IPS-18a (cell line): ENCODE measurements at regions not wholly inside any gene's neighbourhood (a gene's known extent, or its start where the extent isn't known, plus 50 kb on each side); places are given as distances from the start of the nearest gene placed in this dataset.

Experiments
- H3K27ac ChIP-seq: one replicate; pipeline ENCODE4 v1.5.1; 2013; ENCODE audit warnings: low read length
- H3K27me3 ChIP-seq: one replicate; pipeline ENCODE4 v1.6.1; 2013; ENCODE audit warnings: mild to moderate bottlenecking, low read length; ENCODE audit not compliant: control insufficient read depth, insufficient read depth
- H3K36me3 ChIP-seq: one replicate; pipeline ENCODE4 v1.6.1; 2013; ENCODE audit warnings: low read depth, low read length; ENCODE audit not compliant: control insufficient read depth
- H3K4me1 ChIP-seq: one replicate; pipeline ENCODE4 v1.6.1; 2013; ENCODE audit warnings: low read depth, low read length; ENCODE audit not compliant: control insufficient read depth
- H3K4me3 ChIP-seq: one replicate; pipeline ENCODE4 v1.5.1; 2013; ENCODE audit warnings: low read length
- H3K9ac ChIP-seq: one replicate; pipeline ENCODE4 v1.6.1; 2013; ENCODE audit warnings: mild to moderate bottlenecking, low read length, moderate library complexity
- H3K9me3 ChIP-seq: one replicate; pipeline ENCODE4 v1.6.1; 2013; ENCODE audit warnings: low read depth, low read length; ENCODE audit not compliant: control insufficient read depth

GRCh38 chr14:44701563-44702263, 194.6 kb upstream of the FSCB start:
- Histone ChIP-seq H3K9ac (no peak overlapping the region), H3K36me3 (no peaks in the 10 kb centered on the region), H3K27me3 (no peaks in the 10 kb centered on the region), H3K4me1 (no peaks in the 10 kb centered on the region), H3K27ac (no peak overlapping the region), H3K4me3 (no peak overlapping the region), H3K9me3 (no peaks in the 10 kb centered on the region)

GRCh38 chr14:44700694-44701093, 193.6 kb upstream of the FSCB start:
- no peaks in the 10 kb centered on the region for H3K4me1 ChIP-seq
- H3K9ac ChIP-seq = no peak overlapping the region
- no peak overlapping the region for H3K4me3 ChIP-seq
- H3K36me3 ChIP-seq = no peaks in the 10 kb centered on the region
- H3K9me3 ChIP-seq = no peaks in the 10 kb centered on the region
- H3K27me3 ChIP-seq = no peaks in the 10 kb centered on the region
- no peak overlapping the region for H3K27ac ChIP-seq

- Histone ChIP-seq H3K36me3 (no peaks in the 10 kb centered on the region), H3K9me3 (no peaks in the 10 kb centered on the region), H3K4me3 (no peak overlapping the region), H3K4me1 (no peaks in the 10 kb centered on the region), H3K9ac (no peak overlapping the region), H3K27me3 (no peaks in the 10 kb centered on the region), H3K27ac (no peak overlapping the region)
These were observed 193.1 kb upstream of the FSCB start for GRCh38 chr14:44700184-44700583.

- H3K4me1 ChIP-seq = no peaks in the 10 kb centered on the region
- no peak overlapping the region for H3K27ac ChIP-seq
- no peaks in the 10 kb centered on the region for H3K27me3 ChIP-seq
- H3K9me3 ChIP-seq = no peaks in the 10 kb centered on the region
- no peaks in the 10 kb centered on the region for H3K36me3 ChIP-seq
- no peak overlapping the region for H3K9ac ChIP-seq
- no peak overlapping the region for H3K4me3 ChIP-seq
These were observed 192.3 kb upstream of the FSCB start for GRCh38 chr14:44699391-44699790.

- Histone ChIP-seq H3K9me3 (no peaks in the 10 kb centered on the region), H3K4me1 (no peaks in the 10 kb centered on the region)
These were observed 162.4 kb upstream of the FSCB start for GRCh38 chr14:44669496-44669895.

GRCh38 chr14:44663136-44663535, 156.1 kb upstream of the FSCB start:
- H3K9me3 ChIP-seq = no peaks in the 10 kb centered on the region
- no peaks in the 10 kb centered on the region for H3K4me1 ChIP-seq
- H3K27me3 ChIP-seq = no peaks in the 10 kb centered on the region

More at GRCh38 chr14:44669496-44669895, 162.4 kb upstream of the FSCB start:
- Histone ChIP-seq H3K36me3 (no peaks in the 10 kb centered on the region), H3K4me3 (no peak overlapping the region), H3K27ac (no peak overlapping the region), H3K9ac (no peak overlapping the region), H3K27me3 (no peaks in the 10 kb centered on the region)

GRCh38 chr14:44662250-44662891, 155.3 kb upstream of the FSCB start:
- no peak overlapping the region for H3K4me3 ChIP-seq
- H3K4me1 ChIP-seq = no peaks in the 10 kb centered on the region
- H3K27me3 ChIP-seq = no peaks in the 10 kb centered on the region
- no peak overlapping the region for H3K9ac ChIP-seq
- no peaks in the 10 kb centered on the region for H3K36me3 ChIP-seq
- H3K27ac ChIP-seq = no peak overlapping the region
- H3K9me3 ChIP-seq = no peaks in the 10 kb centered on the region

More at GRCh38 chr14:44663136-44663535, 156.1 kb upstream of the FSCB start:
- Histone ChIP-seq H3K27ac (no peak overlapping the region), H3K9ac (no peak overlapping the region), H3K4me3 (no peak overlapping the region), H3K36me3 (no peaks in the 10 kb centered on the region)

- Histone ChIP-seq H3K9ac (no peak overlapping the region), H3K4me3 (no peak overlapping the region), H3K27ac (no peak overlapping the region), H3K4me1 (no peaks in the 10 kb centered on the region), H3K36me3 (no peaks in the 10 kb centered on the region), H3K27me3 (no peaks in the 10 kb centered on the region), H3K9me3 (no peaks in the 10 kb centered on the region)
These were observed 151.3 kb upstream of the FSCB start for GRCh38 chr14:44658389-44658696.

GRCh38 chr14:44657696-44658388, 150.8 kb upstream of the FSCB start:
- no peak overlapping the region for H3K27ac ChIP-seq
- H3K36me3 ChIP-seq = no peaks in the 10 kb centered on the region
- no peaks in the 10 kb centered on the region for H3K4me1 ChIP-seq
- no peaks in the 10 kb centered on the region for H3K9me3 ChIP-seq
- no peaks in the 10 kb centered on the region for H3K27me3 ChIP-seq
- H3K9ac ChIP-seq = no peak overlapping the region
- no peak overlapping the region for H3K4me3 ChIP-seq

- no peaks in the 10 kb centered on the region for H3K36me3 ChIP-seq
- H3K27me3 ChIP-seq = no peaks in the 10 kb centered on the region
- no peaks in the 10 kb centered on the region for H3K9me3 ChIP-seq
- no peaks in the 10 kb centered on the region for H3K4me1 ChIP-seq
- H3K9ac ChIP-seq = no peak overlapping the region
- H3K4me3 ChIP-seq = no peak overlapping the region
- no peak overlapping the region for H3K27ac ChIP-seq
These were observed 150.1 kb upstream of the FSCB start for GRCh38 chr14:44657203-44657602.

- Histone ChIP-seq H3K4me1 (no peaks in the 10 kb centered on the region), H3K27ac (no peak overlapping the region)
These were observed 147.5 kb upstream of the FSCB start for GRCh38 chr14:44654591-44654990.

GRCh38 chr14:44653641-44654040, 146.6 kb upstream of the FSCB start:
- Histone ChIP-seq H3K4me1 (no peaks in the 10 kb centered on the region), H3K4me3 (no peak overlapping the region), H3K9me3 (no peaks in the 10 kb centered on the region), H3K9ac (no peak overlapping the region), H3K27me3 (no peaks in the 10 kb centered on the region), H3K36me3 (no peaks in the 10 kb centered on the region), H3K27ac (no peak overlapping the region)

More at GRCh38 chr14:44654591-44654990, 147.5 kb upstream of the FSCB start:
- H3K9me3 ChIP-seq = no peaks in the 10 kb centered on the region
- no peaks in the 10 kb centered on the region for H3K36me3 ChIP-seq
- H3K9ac ChIP-seq = no peak overlapping the region
- H3K4me3 ChIP-seq = no peak overlapping the region
- no peaks in the 10 kb centered on the region for H3K27me3 ChIP-seq
